HL-60 (cell line): ENCODE measurements at regions not wholly inside any gene's neighbourhood (a gene's known extent, or its start where the extent isn't known, plus 50 kb on each side); places are given as distances from the start of the nearest gene placed in this dataset.

Experiments
- DNase-seq, 2 experiments: peaks; one replicate each; pipeline ENCODE4 v3.0.0-alpha.2; 2010 to 2020; ENCODE audit warnings: low read depth in 1 of 2, low spot score in 1 of 2
- H3K27ac ChIP-seq: fragments of 250-450 bp; sonication (Bioruptor Pico); replicated peaks from 2 replicates; pipeline ENCODE4 v1.5.1; 2020; ENCODE audit warnings: mild to moderate bottlenecking, moderate library complexity
- H3K27me3 ChIP-seq: fragments of 250-450 bp; sonication (Bioruptor Pico); 2 replicates; pipeline ENCODE4 v1.5.1; 2021; ENCODE audit warnings: mild to moderate bottlenecking, moderate library complexity; ENCODE audit not compliant: insufficient read depth, poor library complexity, severe bottlenecking
- H3K4me3 ChIP-seq: replicated peaks from 2 replicates; pipeline ENCODE4 v1.5.1; 2011; ENCODE audit warnings: mild to moderate bottlenecking, control low read depth, low read length; ENCODE audit not compliant: insufficient read depth
- GABPA ChIP-seq: IDR thresholded peaks from 2 replicates; pipeline ENCODE4 v1.6.1; 2012; ENCODE audit warnings: low read depth
- POLR2AphosphoS5 ChIP-seq: IDR thresholded peaks from 2 replicates; pipeline ENCODE4 v1.6.1; 2012; ENCODE audit warnings: low read depth
- SPI1 ChIP-seq: IDR thresholded peaks from 2 replicates; pipeline ENCODE4 v1.6.1; 2012; ENCODE audit warnings: low read depth, mild to moderate bottlenecking, borderline replicate concordance
- TF ChIP-seq, protein P1 (sequence below): IDR thresholded peaks from 2 replicates; pipeline ENCODE4 v1.6.1; 2012; ENCODE audit warnings: low read depth; ENCODE audit not compliant: insufficient replicate concordance
- TF ChIP-seq, protein P2 (sequence below): IDR thresholded peaks from one replicate; pipeline ENCODE4 v1.5.1; 2011; ENCODE audit warnings: low read length, control low read depth, inconsistent platforms; ENCODE audit not compliant: insufficient read depth

DNA sequence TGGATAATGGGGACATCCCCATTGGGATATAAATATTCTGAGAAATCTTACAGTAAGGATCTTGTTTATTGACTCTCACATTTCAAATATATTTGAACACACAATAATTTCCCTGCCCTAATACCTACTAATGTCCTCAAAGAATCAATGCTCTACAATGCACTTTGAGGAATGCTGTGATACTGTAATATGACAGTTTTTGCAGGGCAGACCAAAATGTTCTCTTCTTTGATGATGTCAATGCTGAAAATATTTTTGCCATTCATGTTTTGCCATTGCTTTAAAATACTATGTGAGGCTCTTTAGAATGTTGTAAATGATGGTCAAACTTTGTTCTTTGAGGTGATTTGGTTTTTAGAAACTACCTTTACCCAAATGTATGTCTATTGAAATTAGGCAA lies 594.1 kb downstream of the INHBA start:
- DNase-seq, result no peak
- Histone ChIP-seq H3K27me3 (no peaks in the 10 kb centered on the region), H3K4me3 (no peak overlapping the region), H3K27ac (no peak overlapping the region)
- TF ChIP-seq GABPA (no peak), POLR2AphosphoS5 (no peak), SPI1 (no peak)
- TF ChIP-seq, protein P1, sequence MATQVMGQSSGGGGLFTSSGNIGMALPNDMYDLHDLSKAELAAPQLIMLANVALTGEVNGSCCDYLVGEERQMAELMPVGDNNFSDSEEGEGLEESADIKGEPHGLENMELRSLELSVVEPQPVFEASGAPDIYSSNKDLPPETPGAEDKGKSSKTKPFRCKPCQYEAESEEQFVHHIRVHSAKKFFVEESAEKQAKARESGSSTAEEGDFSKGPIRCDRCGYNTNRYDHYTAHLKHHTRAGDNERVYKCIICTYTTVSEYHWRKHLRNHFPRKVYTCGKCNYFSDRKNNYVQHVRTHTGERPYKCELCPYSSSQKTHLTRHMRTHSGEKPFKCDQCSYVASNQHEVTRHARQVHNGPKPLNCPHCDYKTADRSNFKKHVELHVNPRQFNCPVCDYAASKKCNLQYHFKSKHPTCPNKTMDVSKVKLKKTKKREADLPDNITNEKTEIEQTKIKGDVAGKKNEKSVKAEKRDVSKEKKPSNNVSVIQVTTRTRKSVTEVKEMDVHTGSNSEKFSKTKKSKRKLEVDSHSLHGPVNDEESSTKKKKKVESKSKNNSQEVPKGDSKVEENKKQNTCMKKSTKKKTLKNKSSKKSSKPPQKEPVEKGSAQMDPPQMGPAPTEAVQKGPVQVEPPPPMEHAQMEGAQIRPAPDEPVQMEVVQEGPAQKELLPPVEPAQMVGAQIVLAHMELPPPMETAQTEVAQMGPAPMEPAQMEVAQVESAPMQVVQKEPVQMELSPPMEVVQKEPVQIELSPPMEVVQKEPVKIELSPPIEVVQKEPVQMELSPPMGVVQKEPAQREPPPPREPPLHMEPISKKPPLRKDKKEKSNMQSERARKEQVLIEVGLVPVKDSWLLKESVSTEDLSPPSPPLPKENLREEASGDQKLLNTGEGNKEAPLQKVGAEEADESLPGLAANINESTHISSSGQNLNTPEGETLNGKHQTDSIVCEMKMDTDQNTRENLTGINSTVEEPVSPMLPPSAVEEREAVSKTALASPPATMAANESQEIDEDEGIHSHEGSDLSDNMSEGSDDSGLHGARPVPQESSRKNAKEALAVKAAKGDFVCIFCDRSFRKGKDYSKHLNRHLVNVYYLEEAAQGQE, result no peak
- TF ChIP-seq, protein P2, sequence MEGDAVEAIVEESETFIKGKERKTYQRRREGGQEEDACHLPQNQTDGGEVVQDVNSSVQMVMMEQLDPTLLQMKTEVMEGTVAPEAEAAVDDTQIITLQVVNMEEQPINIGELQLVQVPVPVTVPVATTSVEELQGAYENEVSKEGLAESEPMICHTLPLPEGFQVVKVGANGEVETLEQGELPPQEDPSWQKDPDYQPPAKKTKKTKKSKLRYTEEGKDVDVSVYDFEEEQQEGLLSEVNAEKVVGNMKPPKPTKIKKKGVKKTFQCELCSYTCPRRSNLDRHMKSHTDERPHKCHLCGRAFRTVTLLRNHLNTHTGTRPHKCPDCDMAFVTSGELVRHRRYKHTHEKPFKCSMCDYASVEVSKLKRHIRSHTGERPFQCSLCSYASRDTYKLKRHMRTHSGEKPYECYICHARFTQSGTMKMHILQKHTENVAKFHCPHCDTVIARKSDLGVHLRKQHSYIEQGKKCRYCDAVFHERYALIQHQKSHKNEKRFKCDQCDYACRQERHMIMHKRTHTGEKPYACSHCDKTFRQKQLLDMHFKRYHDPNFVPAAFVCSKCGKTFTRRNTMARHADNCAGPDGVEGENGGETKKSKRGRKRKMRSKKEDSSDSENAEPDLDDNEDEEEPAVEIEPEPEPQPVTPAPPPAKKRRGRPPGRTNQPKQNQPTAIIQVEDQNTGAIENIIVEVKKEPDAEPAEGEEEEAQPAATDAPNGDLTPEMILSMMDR, result no peak

DNA sequence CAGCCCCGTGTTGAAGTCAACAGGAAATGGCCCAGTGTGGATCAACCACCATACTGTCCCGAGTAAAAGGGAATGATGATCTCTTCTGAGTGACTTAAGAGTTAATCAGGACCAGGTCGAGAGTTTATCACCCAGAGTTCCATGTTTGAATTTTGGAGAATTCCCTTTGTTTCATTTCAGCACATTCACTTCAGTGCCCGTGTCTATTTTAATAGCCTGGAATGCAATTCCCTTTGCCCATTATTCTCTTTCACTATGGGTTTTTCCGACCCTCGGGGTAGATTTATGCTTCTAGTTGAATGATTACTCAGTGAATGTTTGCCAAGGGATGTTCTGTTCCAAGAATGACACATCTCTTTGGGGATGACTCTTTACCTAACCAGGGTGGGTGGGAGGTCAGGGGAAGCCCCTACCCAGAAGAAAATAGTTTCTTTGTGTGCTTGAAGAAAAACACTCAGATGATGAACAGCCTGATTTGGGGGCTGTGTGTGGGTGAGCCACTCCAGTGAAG lies 594.9 kb downstream of the INHBA start:
- Histone ChIP-seq H3K27me3 (no peaks in the 10 kb centered on the region), H3K4me3 (no peak overlapping the region), H3K27ac (no peak overlapping the region)
- DNase-seq, result no peak
- no peak for TF ChIP-seq POLR2AphosphoS5
- TF ChIP-seq, protein P1, result no peak
- TF ChIP-seq GABPA, result no peak
- TF ChIP-seq SPI1, result no peak
- TF ChIP-seq, protein P2, result no peak

DNA sequence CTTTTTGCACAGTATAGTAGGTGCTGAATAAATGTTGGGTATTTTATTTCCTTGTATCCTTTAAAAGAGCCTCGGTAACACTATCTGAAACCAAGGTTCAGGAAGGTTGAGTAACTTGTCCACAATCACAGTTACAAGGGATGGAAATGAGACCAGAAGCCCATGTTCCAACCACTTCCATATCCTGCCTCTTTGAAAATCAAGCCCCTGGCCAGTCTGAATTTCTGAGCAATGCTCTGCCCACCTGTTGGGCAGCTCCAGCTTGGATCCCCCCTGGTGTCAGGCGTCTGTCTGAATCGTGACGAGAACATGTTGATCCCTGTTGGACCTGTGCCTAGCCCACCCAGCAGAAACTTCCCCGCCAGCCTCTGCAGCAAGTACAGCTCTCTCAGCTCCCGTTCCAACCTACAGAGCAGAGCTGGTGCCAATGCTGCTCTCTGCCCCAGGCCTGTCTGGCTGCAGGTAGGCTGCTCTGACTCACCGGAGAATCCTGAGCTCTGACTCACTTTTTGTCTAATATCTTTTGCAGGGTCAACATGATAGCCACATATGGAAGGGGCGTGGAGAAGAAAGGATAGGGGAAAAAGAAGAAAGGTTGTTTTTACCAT lies 595.5 kb downstream of the INHBA start:
- no peak for DNase-seq
- TF ChIP-seq, protein P1, result no peak
- TF ChIP-seq SPI1 (no peak), GABPA (no peak), POLR2AphosphoS5 (no peak)
- TF ChIP-seq, protein P2, result no peak
- Histone ChIP-seq H3K27me3 (no peaks in the 10 kb centered on the region), H3K4me3 (no peak overlapping the region), H3K27ac (no peak overlapping the region)
